SH-SY5Y (cell line): ENCODE measurements at regions not wholly inside any gene's neighbourhood (a gene's known extent, or its start where the extent isn't known, plus 50 kb on each side); places are given as distances from the start of the nearest gene placed in this dataset.

ENCODE experiments used
- GATA2 ChIP-seq: IDR thresholded peaks from 2 replicates; pipeline ENCODE4 v1.6.1; 2011; ENCODE audit warnings: mild to moderate bottlenecking, low read depth, low read length
- GATA3 ChIP-seq: IDR thresholded peaks from 2 replicates; pipeline ENCODE4 v1.6.1; 2011; ENCODE audit warnings: low read depth, mild to moderate bottlenecking, low read length, moderate library complexity

DNA sequence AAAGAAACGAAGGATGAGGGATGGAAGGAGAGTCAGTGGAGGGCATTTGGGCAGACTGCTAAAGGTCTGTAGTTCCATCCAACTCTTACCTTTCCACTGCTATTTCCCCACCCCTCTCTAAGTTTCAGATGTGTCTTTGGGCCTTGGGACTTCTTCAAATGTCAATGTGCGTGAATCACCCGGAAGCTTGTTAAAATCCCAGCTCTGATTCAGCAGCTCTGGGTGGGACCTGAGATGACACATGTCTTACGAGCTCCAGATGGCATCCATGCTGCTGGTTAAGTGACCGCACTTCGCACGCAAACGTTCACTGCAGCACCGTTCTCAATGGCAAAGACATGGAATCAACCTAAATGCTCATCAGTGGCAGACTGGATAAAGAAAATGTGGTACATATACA lies 309.9 kb downstream of the VRK1 start:
- no peak for TF ChIP-seq GATA2
- TF ChIP-seq GATA3, result no peak

DNA sequence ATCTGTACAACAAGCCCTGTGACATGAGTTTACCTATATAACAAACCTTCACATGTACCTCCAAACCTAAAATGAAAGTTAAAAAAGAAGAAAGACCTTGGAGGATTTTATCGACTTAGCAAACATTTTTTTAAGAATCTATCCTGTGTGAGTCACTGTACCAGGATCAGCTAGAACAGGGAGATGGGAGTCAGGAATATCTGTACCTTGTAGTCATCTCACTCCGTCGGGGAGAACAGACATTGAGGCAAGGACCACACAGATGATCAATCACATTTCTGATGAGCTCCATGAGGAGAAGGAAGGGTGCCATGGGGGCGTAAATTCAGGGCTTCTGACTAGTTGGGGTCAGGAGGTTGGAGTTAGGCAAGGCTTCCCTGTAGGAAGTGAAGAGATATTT lies 310.6 kb downstream of the VRK1 start:
- no peak for TF ChIP-seq GATA2

DNA sequence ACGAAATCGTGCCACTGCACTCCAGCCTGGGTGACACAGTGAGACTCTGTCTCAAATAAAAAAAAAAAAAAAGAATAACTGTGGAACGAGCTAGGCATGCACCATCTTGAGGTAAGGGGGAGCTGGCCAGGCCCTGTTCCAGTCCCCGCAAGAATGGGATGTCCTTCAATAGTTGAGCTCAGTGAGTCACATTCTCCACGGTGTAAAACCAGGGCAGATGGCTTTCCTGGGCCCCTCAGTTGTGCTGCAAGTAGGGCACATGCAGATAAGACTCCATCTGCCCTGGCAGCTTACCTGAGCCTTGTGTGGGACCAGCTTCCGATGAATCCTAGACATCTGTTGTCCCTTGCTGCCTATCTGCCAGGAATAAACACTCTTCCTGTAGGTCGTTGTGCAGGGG lies 312.1 kb downstream of the VRK1 start:
- TF ChIP-seq GATA3, result no peak
- TF ChIP-seq GATA2, result no peak

DNA sequence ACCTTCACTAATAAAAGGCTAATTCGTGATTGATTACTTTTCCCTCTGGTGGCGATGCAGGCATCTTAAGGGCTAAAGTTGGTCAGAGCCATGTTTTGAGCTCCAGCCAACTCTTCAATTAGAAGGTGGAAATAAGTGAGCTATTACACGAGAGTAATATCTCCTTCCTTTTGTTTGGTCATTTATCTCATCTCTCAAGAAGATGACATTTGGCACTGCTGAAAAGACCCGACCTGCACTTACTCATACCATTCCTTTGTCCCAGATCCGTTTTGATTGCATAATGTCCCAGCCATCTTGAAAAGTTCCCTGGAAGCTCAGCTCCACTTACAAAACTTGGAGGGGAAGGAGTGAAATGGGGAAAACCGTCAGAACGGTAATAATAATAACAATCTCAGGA lies 316.2 kb downstream of the VRK1 start:
- no peak for TF ChIP-seq GATA3

DNA sequence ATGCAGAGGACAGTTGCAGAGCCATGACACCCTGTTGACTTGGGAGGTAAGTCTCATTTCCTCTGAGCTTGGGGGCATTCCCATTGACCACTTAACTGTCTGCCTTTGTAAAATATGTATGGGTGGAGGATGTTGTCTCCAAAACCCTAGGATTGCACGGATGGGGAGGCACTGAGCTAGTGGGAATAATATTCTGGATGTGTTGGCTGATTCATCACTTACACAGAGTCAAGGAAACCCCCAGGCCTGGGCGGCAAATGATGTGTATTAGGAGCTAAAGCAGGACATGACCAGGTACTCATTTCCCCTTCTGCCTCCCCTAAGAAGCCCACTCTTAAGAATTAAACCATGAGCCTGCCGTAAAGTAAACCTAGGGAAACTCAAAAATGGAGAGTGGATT lies 319.4 kb downstream of the VRK1 start:
- TF ChIP-seq GATA3, result no peak
- TF ChIP-seq GATA2, result no peak

DNA sequence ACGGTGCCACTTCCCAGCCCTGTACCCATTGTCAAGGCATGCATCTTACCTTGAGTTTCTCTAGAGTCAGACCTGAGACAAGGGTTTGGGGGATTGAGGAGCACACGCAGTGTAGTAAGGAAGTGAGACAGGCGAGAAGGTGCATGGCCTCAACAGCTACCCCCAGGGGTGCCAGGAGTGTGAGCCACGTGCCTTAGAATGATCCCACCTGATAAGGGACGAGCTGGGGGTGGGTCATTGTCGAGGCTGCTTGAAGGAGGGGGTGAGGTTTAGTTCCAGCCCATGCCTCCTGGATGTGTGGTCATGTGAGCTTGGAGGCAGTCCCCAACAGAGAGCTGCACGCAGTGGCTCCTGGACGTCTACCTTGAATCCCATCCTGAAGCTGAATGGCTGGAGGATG lies 320.5 kb downstream of the VRK1 start:
- TF ChIP-seq GATA2 (no peak), GATA3 (no peak)

DNA sequence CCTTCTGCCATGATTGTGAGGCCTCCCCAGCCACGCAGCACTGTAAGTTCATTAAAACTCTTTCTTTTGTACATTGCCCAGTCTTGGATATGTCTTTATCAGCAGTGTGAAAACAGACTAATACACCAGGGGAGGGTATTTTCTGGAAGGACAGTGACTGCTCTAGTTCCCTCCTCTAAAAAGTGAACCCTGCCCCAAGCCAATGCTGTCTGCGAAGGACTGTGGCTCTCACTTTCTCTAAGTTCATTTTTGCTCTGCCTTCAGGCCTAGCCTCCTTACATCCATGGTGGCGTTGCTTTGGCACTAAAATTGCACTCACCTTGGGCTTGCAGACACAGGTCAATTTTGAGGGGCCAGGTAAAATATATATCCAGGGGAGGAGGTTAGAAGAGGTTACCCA lies 323.0 kb downstream of the VRK1 start:
- TF ChIP-seq GATA2, result no peak
- TF ChIP-seq GATA3, result no peak

DNA sequence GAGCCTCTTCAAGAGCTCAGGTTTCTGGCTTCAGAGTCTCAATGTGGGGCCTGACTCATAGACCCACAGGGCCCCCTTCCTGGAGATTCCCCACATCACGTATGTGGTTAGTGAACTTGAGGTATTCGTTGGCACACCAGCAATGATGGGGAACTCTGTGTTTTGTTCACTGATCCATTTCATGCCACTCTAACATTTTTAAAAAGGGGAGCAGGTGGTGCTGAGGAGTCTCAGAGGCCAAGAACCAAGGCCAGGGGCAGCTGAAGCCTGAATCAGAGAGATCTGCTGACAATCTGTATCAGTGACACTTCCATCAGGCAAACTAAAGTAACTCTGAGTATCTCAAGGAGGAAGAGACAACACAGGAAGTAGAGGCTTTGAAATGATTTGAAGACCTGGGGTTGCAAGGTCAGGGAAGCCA lies 323.4 kb downstream of the VRK1 start:
- TF ChIP-seq GATA2 (no peak), GATA3 (no peak)

DNA sequence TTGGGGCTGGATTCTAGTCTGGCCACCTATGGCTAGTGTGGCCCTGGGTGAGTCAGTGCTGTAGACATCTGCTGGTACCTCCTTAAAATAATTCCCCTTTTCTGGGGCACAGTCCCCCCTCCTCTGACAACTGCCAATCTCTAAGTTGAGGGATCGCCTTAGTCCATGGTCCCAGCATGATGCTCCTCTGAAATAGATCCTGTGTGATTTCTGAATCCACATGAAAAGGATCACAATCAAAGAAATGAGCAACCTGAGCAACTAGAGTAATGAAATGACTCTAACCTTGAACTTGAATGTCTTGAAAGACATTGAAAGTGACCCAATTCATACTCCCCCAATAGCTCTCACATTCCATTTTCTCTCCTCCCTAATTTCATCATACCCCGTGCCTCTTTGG lies 332.5 kb downstream of the VRK1 start:
- TF ChIP-seq GATA3, result no peak
- TF ChIP-seq GATA2, result no peak

DNA sequence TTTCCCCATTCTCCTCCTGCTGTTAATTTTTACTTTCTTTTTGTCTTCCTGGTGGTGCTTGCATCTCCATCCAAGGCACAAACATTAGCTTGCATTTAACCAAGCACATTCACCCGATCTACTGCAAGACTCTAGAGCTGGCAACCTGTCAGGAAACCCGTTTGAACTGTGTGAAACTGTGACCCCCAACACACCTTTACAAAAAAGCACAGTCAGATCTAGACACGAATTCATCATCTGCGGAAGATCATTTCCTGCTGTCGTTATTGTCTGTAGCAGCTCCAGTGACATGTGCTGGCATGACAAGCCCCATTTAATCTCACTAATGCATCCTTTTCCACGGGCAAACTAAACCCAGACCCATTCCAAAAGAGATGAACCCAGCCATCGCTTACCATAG lies 340.5 kb downstream of the VRK1 start:
- TF ChIP-seq GATA3 (no peak), GATA2 (no peak)

DNA sequence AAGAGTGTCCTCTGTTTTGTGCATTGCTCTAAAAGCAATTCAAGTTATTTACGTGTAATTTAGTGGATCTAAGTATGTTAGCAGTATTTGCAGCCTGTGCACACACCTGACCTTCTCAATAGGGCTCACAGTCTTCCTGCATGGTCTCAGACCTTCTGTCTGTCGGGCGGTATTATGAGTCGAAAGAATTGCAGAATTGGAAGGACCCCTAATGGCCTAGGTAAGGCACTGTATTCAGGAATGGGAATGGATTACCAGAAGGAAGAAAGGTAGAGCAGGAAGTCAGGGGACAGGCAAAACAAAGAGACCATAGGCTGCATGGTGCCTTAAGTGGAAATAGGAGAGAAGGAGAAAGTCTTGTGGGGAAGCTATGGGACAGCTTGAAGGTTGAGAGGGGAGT lies 341.6 kb downstream of the VRK1 start:
- TF ChIP-seq GATA2 (no peak), GATA3 (no peak)

DNA sequence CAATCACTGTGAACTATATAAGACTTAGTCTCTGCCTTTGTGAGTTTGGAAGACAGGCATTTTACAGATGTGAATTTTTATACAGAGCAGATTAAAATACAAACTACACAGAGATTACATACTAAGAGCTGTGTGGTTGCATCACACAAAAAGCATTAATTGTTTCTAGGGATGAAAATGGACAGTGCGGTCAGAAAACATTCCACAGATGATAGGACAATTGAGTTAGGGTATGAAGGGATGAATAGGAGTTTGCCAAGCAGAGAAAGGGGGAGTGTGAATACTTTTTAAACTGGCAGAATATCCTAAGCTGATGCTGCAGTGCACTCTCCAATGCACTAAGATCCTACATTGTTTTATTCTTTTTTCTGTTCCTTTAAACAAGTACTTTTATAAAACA lies 345.8 kb downstream of the VRK1 start:
- no peak for TF ChIP-seq GATA3
- no peak for TF ChIP-seq GATA2

DNA sequence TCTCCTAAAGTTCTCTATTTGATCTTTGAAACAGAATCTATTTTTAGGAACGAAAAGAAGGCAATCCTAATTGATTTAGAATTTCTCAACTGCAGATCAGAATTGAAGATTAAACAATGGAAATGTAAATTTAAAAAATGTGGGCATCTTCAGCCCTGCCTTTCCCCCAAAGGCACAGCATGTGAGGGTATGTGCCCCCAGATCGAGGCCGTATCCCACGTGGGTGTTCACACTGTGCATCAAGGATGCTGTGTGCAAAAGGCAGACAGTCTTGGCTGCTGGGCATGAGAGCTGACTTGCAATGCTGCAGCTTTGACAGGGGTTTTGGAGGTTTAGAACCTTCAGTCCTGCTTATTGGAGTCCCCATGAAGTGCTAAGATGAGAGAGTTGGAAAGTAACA lies 346.3 kb downstream of the VRK1 start:
- TF ChIP-seq GATA2, result no peak
- TF ChIP-seq GATA3, result no peak

DNA sequence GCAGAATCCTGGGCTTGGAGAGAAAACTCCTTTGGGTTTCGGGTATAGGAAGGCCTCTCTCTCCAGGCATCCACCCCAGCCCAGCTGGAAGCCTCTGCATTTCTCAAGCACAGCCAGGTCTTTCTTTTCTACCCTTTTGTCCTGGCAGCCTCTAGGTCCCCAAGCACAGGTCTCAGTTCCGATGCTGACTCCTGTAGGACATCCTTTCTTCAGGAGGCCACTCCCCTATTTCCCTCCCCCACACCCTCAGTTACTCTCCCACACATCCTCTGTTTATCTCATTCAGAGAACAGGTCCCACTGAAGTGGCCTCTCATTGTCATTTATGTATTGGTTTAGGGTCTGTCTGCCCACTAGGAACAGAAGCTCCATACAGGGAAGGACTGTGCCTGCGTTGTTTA lies 352.6 kb downstream of the VRK1 start:
- TF ChIP-seq GATA2 (no peak), GATA3 (no peak)

DNA sequence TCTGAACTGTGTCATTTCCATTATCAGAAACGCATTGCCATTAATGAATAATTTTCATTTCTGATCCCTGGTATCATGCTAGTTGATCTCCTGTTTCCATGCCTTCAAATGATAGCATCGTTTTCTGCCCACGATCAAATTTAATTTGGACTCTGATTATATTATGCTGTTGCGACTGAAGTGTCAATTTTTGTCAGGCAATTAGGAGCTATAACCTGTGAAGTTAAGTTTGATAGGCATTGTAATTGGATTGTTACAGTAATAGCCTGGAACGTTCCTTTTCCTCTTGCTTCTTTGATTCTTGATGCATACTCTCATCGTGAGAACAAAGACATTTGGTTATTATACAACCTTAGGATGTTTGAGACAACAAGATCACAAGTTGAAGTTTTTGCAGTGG lies 356.3 kb downstream of the VRK1 start:
- no peak for TF ChIP-seq GATA3
- no peak for TF ChIP-seq GATA2

DNA sequence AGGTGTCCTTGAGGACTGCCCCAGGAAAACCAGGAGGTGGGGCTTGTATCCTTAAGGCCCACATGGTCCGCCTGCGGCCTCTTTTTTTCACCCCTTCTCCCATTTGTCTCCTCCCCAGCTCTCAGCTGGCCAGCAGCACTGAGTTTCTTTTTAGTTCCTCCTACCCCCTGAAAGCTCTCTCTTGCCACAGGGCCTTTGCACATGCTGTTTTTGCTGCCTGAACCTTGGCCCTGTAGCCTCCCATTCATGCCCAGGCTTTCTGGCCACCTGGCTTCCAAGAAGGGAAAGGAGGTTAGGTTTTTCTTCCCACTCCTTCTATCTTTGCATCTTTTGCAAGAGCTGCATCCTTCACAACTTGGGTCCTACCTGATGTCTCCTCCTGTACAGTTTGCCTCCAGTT lies 358.1 kb downstream of the VRK1 start:
- TF ChIP-seq GATA3, result no peak
- no peak for TF ChIP-seq GATA2

DNA sequence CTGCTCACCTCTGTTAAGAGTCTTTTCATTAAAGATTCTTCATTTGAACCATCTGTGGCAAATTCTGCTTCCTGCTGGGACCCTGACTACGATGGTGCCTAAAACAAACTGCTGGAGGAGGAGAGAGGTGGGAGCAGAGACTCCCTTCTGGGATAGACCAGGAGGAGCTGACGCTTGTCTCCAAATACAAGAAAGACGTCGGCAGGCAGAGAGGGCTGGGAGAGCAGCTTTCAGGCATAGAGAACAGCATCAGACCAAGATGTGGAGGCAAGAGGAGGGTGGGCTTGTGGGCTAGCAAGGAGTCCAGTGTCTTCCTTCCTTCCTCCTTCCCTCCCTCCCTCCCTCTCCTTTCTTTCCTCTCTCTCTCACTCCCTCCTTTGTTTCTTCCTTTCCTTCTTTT lies 358.6 kb downstream of the VRK1 start:
- no peak for TF ChIP-seq GATA2
- TF ChIP-seq GATA3, result no peak
